ENCODE measurements at regions not wholly inside any gene's neighbourhood (a gene's known extent, or its start where the extent isn't known, plus 50 kb on each side); places are given as distances from the start of the nearest gene placed in this dataset.

- Histone ChIP-seq H3K4me1 (replicated peaks in 1 of 2) (no peaks in the 10 kb centered on the region), H3K36me3 (replicated peaks in 1 of 2) (no peaks in the 10 kb centered on the region), H3K27ac (no peak overlapping the region), H3K4me3 (no peak overlapping the region), H3K9me3 (replicated peaks in 1 of 3) (no peaks in the 10 kb centered on the region), H3K27me3 (no peaks in the 10 kb centered on the region)
- no peak for TF ChIP-seq CTCF (IDR thresholded peaks at IDR 0.05)
- no peak for TF ChIP-seq POLR2A (IDR thresholded peaks at IDR 0.05)
- DNase-seq: no peak
- intact Hi-C loops (cut with DNase I): no loop called here
- WGBS, 4 donors: 62 to 77% (median 69%) methylated on average over 2 of the region's 2 CpGs
Observed at GRCh38 chr6:82571455-82571854, 207.8 kb downstream of the TPBG start.

DNA sequence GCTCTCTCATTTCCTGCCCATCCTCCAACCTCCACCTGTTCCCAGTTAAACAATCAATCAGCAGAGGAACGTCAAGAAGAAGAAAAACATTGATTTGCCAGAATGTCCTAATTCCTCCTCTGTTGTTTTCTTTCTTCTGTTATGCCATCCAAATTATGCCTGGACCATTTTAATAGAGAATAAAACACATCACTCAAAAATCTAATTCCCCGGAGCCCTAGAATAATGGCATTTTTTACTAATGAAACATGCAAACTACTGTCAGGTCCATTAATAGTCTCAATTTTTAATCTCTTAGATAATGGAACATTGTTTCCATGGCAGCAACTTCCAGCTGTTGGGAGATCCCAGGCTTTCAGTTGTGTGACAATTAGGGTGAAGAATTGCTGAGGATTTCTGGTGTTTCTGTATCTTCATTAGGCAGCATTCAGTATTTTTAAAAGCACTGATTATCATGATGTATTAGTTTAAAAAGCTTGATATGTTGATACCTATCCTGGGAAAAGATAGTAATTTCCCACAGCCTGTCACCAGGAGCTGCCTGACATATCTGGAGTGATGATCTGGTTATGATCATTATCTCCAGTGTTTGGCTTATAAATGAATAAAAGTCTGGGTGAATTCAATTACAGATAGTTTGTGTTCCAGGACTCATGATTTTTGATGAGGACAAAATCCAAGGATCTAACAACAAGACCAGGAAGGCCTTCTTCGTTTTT is 209.8 kb downstream of the TPBG start:
- H3K36me3 ChIP-seq (replicated peaks in 1 of 2): no peaks in the 10 kb centered on the region
- H3K9me3 ChIP-seq (replicated peaks in 1 of 3): no peaks in the 10 kb centered on the region
- no peak overlapping the region for H3K27ac ChIP-seq
- no peak overlapping the region for H3K4me3 ChIP-seq
- 37 to 48% (median 44%) methylated on average over 3 of the region's 3 CpGs for WGBS, 4 donors
- H3K27me3 ChIP-seq: no peaks in the 10 kb centered on the region
- H3K4me1 ChIP-seq (replicated peaks in 1 of 2): no peaks in the 10 kb centered on the region
- no peak for DNase-seq
- TF ChIP-seq CTCF (IDR thresholded peaks at IDR 0.05): no peak
- no peak for TF ChIP-seq POLR2A (IDR thresholded peaks at IDR 0.05)
- intact Hi-C loops (cut with DNase I): no loop called here

DNA sequence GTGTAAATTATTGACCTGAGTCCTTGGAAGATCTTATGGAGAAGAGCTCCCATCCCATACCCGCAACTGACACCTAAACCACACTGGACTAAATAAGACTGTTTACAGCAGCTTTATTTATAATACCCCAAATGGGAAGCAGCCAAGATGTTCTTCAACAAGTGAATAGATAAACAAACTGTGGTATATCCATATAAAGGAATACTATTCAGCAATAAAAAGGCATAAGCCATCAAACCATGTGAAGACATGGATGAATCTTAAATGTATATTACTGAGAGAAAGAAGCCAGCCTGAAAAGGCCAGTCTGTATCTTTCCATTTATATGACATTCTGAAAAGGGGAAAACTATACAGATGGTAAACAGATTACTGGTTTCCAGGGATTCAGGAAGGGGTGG is 212.7 kb downstream of the TPBG start:
- no peak for DNase-seq
- Histone ChIP-seq H3K36me3 (replicated peaks in 1 of 2) (no peaks in the 10 kb centered on the region), H3K27me3 (no peaks in the 10 kb centered on the region), H3K4me1 (replicated peaks in 1 of 2) (no peaks in the 10 kb centered on the region), H3K4me3 (no peak overlapping the region), H3K9me3 (replicated peaks in 1 of 3) (no peaks in the 10 kb centered on the region), H3K27ac (no peak overlapping the region)
- intact Hi-C loops (cut with DNase I): no loop called here
- 88 to 93% (median 93%) methylated on average over 1 of the region's 1 CpG for WGBS, 4 donors
- TF ChIP-seq CTCF (IDR thresholded peaks at IDR 0.05) (no peak), POLR2A (IDR thresholded peaks at IDR 0.05) (no peak)

DNA sequence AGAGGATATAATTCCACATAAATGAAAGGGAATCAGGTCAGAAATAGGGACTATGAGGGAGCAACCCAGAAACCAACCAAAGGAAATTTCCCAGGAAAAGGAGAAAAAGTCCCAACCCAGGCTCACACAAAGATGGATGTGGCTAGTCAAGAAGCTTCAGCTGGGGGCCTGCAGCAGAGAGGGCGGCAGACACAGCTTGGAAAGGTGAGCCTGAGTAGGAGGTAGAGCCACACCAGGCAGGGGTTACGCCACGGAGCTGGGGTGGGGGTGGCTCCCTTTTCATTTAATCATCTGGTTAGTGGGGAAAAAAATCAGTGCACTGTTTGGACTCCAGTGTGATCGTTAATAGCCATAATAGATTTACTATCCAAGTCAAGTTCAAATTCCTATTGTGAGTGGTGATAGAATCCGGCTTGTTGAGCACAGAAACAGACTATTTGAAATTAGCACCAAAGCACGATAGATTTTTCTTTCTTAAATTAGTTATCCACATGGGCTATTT is 220.6 kb downstream of the TPBG start:
- Histone ChIP-seq H3K4me3 (no peak overlapping the region), H3K27me3 (no peaks in the 10 kb centered on the region), H3K27ac (no peak overlapping the region), H3K9me3 (replicated peaks in 1 of 3) (no peaks in the 10 kb centered on the region), H3K4me1 (replicated peaks in 1 of 2) (no peaks in the 10 kb centered on the region), H3K36me3 (replicated peaks in 1 of 2) (no peaks in the 10 kb centered on the region)
- intact Hi-C loops (cut with DNase I): no loop called here
- TF ChIP-seq POLR2A (IDR thresholded peaks at IDR 0.05) (no peak), CTCF (IDR thresholded peaks at IDR 0.05) (no peak)
- 60 to 67% (median 64%) methylated on average over 6 of the region's 6 CpGs for WGBS, 4 donors
- no peak for DNase-seq
